ENCODE measurements at regions not wholly inside any gene's neighbourhood (a gene's known extent, or its start where the extent isn't known, plus 50 kb on each side); places are given as distances from the start of the nearest gene placed in this dataset.

DNA sequence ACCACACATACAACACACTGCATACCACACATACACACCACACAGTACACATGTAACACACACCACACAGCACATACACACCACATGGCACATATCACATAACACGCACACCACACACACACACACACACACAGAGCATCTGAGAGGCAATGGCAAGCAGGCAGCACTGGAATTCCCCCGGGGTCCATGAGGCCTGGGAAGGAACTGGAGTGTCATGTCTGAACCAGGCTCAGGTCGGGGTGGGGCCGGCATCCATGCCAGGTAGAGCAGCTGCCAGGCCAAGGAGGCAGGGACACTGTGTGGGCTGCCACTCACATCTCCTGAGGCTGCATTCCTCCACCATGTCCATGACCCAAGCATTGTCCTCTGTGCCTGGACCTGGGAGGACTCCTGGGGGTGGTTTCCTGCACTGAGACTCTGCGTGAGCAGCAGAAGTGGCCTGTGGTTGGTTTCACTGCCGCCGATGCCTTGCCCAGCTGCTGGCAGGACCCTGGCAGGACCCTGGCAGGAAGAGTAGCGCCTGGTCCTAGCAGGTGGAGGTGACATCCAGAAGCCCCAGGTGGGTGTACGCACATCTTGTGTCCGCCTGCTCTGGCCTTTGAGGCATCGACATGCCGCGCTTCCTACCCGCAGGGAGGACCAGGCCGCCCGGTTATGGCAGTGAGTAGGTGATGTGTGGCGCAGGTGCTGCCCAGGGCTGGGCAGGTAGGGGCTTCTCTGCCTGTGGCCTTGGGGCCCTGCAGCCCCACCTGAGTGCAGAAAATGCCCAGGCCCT, 1280.4 kb downstream of the TBC1D22A start:
- H3K4me3 ChIP-seq (ENCODE audit: low read length in 2 of 2), result no peak overlapping the region
- no peaks in the 10 kb centered on the region for H3K4me1 ChIP-seq (ENCODE audit: control insufficient read depth in 2 of 2, insufficient read depth in 2 of 2, low read length in 2 of 2)
- H3K9me3 ChIP-seq (ENCODE audit: control insufficient read depth in 2 of 2, low read length in 2 of 2), result no peaks in the 10 kb centered on the region
- H3K27ac ChIP-seq (ENCODE audit: low read depth in 2 of 2, low read length in 2 of 2), result no peak overlapping the region
- H3K27me3 ChIP-seq (ENCODE audit: control insufficient read depth in 2 of 2, insufficient read depth in 2 of 2, low read length in 2 of 2), result peaks cover 0 to 3% of the 10 kb centered on the region in 2 donors
- no peaks in the 10 kb centered on the region for H3K36me3 ChIP-seq (ENCODE audit: control insufficient read depth in 2 of 2, insufficient read depth in 2 of 2, low read length in 2 of 2)
- no peak overlapping the region for H3K9ac ChIP-seq (ENCODE audit: low read depth in 1 of 2, low read length in 2 of 2)

DNA sequence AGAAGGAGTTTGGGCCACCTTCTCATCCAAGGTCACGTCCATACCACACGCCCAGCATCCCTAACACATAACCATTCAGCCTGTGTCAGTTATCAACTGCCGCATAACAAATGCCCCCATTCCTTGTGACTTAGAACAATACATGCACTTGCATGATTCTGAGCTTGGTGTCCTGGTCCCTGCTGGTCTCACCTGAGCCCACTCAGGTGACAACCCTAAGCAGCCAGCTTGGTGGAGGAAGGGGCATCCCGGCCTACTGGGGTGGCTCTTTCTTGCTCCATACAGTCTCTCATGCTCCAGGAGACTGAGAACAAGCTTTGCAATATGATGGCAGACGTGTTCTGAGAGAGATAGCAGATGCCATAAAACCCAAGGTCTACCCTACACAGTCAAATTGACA, 1276.9 kb downstream of the TBC1D22A start:
- no peaks in the 10 kb centered on the region for H3K9me3 ChIP-seq (ENCODE audit: control insufficient read depth in 2 of 2, low read length in 2 of 2)
- H3K27ac ChIP-seq (ENCODE audit: low read depth in 2 of 2, low read length in 2 of 2), result no peak overlapping the region
- no peaks in the 10 kb centered on the region for H3K36me3 ChIP-seq (ENCODE audit: control insufficient read depth in 2 of 2, insufficient read depth in 2 of 2, low read length in 2 of 2)
- H3K4me3 ChIP-seq (ENCODE audit: low read length in 2 of 2), result no peak overlapping the region
- H3K9ac ChIP-seq (ENCODE audit: low read depth in 1 of 2, low read length in 2 of 2), result no peak overlapping the region
- H3K4me1 ChIP-seq (ENCODE audit: control insufficient read depth in 2 of 2, insufficient read depth in 2 of 2, low read length in 2 of 2), result no peaks in the 10 kb centered on the region
- no peaks in the 10 kb centered on the region for H3K27me3 ChIP-seq (ENCODE audit: control insufficient read depth in 2 of 2, insufficient read depth in 2 of 2, low read length in 2 of 2)

DNA sequence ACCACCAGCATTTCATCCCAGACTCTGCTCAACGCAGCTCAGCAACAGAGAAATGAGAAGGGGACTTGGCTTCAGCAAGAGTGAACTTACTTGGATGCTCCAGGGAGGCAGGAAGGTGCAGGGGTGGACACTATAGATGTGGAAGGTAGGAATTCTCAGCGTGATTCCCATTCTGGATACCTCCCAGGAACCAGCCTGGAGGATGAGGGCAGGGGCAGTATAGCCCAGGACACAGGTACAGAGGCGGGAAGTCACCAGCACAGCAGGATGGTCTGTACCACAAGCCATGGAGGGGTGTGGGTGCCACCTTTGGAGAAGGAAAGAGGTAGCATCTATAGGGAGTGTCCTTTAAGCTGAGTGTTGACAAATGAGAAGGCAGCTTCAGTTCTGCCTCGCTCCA, 1275.2 kb downstream of the TBC1D22A start:
- Histone ChIP-seq H3K36me3 (ENCODE audit: control insufficient read depth in 2 of 2, insufficient read depth in 2 of 2, low read length in 2 of 2) (no peaks in the 10 kb centered on the region), H3K27me3 (ENCODE audit: control insufficient read depth in 2 of 2, insufficient read depth in 2 of 2, low read length in 2 of 2) (no peaks in the 10 kb centered on the region), H3K4me1 (ENCODE audit: control insufficient read depth in 2 of 2, insufficient read depth in 2 of 2, low read length in 2 of 2) (no peaks in the 10 kb centered on the region), H3K4me3 (ENCODE audit: low read length in 2 of 2) (no peak overlapping the region), H3K9ac (ENCODE audit: low read depth in 1 of 2, low read length in 2 of 2) (no peak overlapping the region), H3K27ac (ENCODE audit: low read depth in 2 of 2, low read length in 2 of 2) (no peak overlapping the region), H3K9me3 (ENCODE audit: control insufficient read depth in 2 of 2, low read length in 2 of 2) (no peaks in the 10 kb centered on the region)

DNA sequence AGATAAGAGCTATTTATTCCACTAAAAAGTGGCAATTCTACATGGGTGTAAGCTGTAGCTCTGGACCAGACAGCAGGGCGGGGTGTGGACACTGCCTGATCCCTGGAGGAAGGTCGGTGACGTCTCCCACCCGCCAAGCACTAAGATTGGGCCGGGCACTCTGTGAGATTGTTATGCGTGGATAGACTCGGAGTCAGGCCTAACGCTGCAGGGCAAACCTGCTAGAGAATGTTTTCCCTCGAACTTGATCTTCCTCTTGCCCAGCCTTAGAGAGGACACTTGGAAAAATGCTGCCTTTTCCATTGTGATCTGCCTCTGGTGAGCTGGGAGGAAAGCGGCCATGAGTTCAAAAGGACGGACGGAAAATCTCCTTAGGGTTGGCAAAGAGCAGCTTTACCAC, 1273.4 kb downstream of the TBC1D22A start:
- H3K9ac ChIP-seq (ENCODE audit: low read depth in 1 of 2, low read length in 2 of 2), result no peak overlapping the region
- H3K27ac ChIP-seq (ENCODE audit: low read depth in 2 of 2, low read length in 2 of 2), result no peak overlapping the region
- no peaks in the 10 kb centered on the region for H3K27me3 ChIP-seq (ENCODE audit: control insufficient read depth in 2 of 2, insufficient read depth in 2 of 2, low read length in 2 of 2)
- no peaks in the 10 kb centered on the region for H3K4me1 ChIP-seq (ENCODE audit: control insufficient read depth in 2 of 2, insufficient read depth in 2 of 2, low read length in 2 of 2)
- no peak overlapping the region for H3K4me3 ChIP-seq (ENCODE audit: low read length in 2 of 2)
- H3K9me3 ChIP-seq (ENCODE audit: control insufficient read depth in 2 of 2, low read length in 2 of 2), result no peaks in the 10 kb centered on the region
- H3K36me3 ChIP-seq (ENCODE audit: control insufficient read depth in 2 of 2, insufficient read depth in 2 of 2, low read length in 2 of 2), result no peaks in the 10 kb centered on the region

DNA sequence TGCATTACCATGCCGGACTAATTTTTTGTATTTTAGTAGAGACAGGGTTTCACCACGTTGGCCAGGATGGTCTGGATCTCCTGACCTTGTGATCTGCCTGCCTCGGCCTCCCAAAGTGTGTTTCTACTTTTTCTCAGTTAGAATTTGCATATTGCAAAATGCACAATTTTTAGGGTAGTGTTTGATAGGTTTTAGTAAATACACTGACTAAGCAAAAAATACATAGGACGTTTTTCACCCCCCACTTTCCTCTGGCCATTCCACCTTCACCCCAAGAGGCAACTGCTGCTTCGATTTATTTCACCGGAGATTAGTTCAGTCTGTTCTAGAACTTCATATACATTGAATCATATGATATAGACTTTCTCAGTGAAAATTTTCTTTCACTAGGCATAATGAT, 1269.1 kb downstream of the TBC1D22A start:
- no peak overlapping the region for H3K9ac ChIP-seq (ENCODE audit: low read depth in 1 of 2, low read length in 2 of 2)
- no peaks in the 10 kb centered on the region for H3K36me3 ChIP-seq (ENCODE audit: control insufficient read depth in 2 of 2, insufficient read depth in 2 of 2, low read length in 2 of 2)
- H3K9me3 ChIP-seq (ENCODE audit: control insufficient read depth in 2 of 2, low read length in 2 of 2), result no peaks in the 10 kb centered on the region

DNA sequence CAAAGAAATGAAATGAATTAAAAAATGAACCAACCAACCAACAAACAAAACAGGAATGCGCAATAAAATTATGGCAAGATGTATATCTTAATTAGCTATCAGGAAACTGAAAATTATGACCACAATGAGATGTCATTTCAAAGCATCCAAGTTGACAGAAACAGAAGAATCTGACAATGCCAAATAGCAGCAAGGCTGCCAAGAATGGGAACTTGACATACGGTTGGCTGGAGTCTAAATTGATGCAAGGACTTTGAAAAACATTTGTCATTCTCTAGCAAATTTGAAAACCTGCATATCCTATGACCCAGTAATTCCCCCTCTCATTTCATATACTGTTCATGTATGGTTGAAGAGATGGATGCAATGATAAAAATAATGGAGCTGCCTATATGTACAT, 1262.6 kb downstream of the TBC1D22A start:
- Histone ChIP-seq H3K4me1 (ENCODE audit: control insufficient read depth in 2 of 2, insufficient read depth in 2 of 2, low read length in 2 of 2) (no peaks in the 10 kb centered on the region), H3K27me3 (ENCODE audit: control insufficient read depth in 2 of 2, insufficient read depth in 2 of 2, low read length in 2 of 2) (no peaks in the 10 kb centered on the region), H3K4me3 (ENCODE audit: low read length in 2 of 2) (no peak overlapping the region), H3K9ac (ENCODE audit: low read depth in 1 of 2, low read length in 2 of 2) (no peak overlapping the region), H3K36me3 (ENCODE audit: control insufficient read depth in 2 of 2, insufficient read depth in 2 of 2, low read length in 2 of 2) (no peaks in the 10 kb centered on the region), H3K27ac (ENCODE audit: low read depth in 2 of 2, low read length in 2 of 2) (no peak overlapping the region), H3K9me3 (ENCODE audit: control insufficient read depth in 2 of 2, low read length in 2 of 2) (peaks cover 0 to under 1% of the 10 kb centered on the region in 2 donors)

More for the DNA sequence above, 1269.1 kb downstream of the TBC1D22A start:
- no peak overlapping the region for H3K27ac ChIP-seq (ENCODE audit: low read depth in 2 of 2, low read length in 2 of 2)
- no peaks in the 10 kb centered on the region for H3K4me1 ChIP-seq (ENCODE audit: control insufficient read depth in 2 of 2, insufficient read depth in 2 of 2, low read length in 2 of 2)
- H3K27me3 ChIP-seq (ENCODE audit: control insufficient read depth in 2 of 2, insufficient read depth in 2 of 2, low read length in 2 of 2), result no peaks in the 10 kb centered on the region
- no peak overlapping the region for H3K4me3 ChIP-seq (ENCODE audit: low read length in 2 of 2)

DNA sequence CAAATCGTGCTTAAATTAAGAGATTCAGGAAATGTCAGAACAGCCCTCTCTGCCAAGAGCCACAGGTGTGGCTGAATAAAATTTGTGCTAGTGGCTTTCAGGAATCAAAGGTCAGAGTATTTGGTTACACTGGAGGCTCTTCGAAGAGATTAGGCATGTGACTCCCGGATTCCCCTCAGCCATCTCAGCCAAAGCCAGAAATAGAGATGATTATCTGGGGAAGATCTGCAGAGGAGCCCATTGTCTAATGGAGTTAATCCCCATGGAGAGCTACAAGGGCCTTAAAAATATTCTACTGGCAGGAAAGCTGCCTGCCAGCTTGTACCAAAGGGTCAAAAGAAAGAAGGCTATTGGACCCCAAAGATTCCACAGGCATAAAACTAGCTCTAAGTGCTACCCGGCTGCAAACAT, 1259.5 kb downstream of the TBC1D22A start:
- Histone ChIP-seq H3K27ac (ENCODE audit: low read depth in 2 of 2, low read length in 2 of 2) (no peak overlapping the region), H3K27me3 (ENCODE audit: control insufficient read depth in 2 of 2, insufficient read depth in 2 of 2, low read length in 2 of 2) (peaks cover 0 to 2% of the 10 kb centered on the region in 2 donors), H3K4me3 (ENCODE audit: low read length in 2 of 2) (no peak overlapping the region), H3K9ac (ENCODE audit: low read depth in 1 of 2, low read length in 2 of 2) (no peak overlapping the region), H3K4me1 (ENCODE audit: control insufficient read depth in 2 of 2, insufficient read depth in 2 of 2, low read length in 2 of 2) (no peaks in the 10 kb centered on the region), H3K36me3 (ENCODE audit: control insufficient read depth in 2 of 2, insufficient read depth in 2 of 2, low read length in 2 of 2) (no peaks in the 10 kb centered on the region), H3K9me3 (ENCODE audit: control insufficient read depth in 2 of 2, low read length in 2 of 2) (peaks cover 2 to 3% of the 10 kb centered on the region in 2 donors)

DNA sequence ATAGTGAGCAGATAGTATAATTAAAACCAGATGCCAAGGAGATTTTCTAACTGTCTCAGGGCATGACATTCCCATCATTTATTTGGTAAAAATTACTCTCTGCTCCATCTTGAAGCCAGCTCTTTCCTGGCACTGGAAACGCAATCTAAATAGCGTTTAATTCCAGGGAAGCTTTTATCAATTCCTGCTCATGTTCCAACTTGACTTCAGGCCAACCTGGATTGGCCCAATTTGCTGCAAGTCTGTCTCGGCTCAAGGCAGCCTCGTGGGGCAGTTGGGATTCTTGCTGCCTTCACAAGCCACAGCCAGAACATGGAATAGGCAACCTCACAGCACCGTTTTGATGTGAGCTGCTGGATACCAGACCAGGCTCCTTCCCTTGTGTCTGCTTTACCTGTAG, 1255.9 kb downstream of the TBC1D22A start:
- H3K27me3 ChIP-seq (ENCODE audit: control insufficient read depth in 2 of 2, insufficient read depth in 2 of 2, low read length in 2 of 2), result peaks cover 0 to 3% of the 10 kb centered on the region in 2 donors
- peaks cover 2 to 3% of the 10 kb centered on the region in 2 donors for H3K9me3 ChIP-seq (ENCODE audit: control insufficient read depth in 2 of 2, low read length in 2 of 2)
- H3K4me3 ChIP-seq (ENCODE audit: low read length in 2 of 2), result no peak overlapping the region
- no peaks in the 10 kb centered on the region for H3K4me1 ChIP-seq (ENCODE audit: control insufficient read depth in 2 of 2, insufficient read depth in 2 of 2, low read length in 2 of 2)
- no peak overlapping the region for H3K9ac ChIP-seq (ENCODE audit: low read depth in 1 of 2, low read length in 2 of 2)
- H3K27ac ChIP-seq (ENCODE audit: low read depth in 2 of 2, low read length in 2 of 2), result no peak overlapping the region
- H3K36me3 ChIP-seq (ENCODE audit: control insufficient read depth in 2 of 2, insufficient read depth in 2 of 2, low read length in 2 of 2), result no peaks in the 10 kb centered on the region

DNA sequence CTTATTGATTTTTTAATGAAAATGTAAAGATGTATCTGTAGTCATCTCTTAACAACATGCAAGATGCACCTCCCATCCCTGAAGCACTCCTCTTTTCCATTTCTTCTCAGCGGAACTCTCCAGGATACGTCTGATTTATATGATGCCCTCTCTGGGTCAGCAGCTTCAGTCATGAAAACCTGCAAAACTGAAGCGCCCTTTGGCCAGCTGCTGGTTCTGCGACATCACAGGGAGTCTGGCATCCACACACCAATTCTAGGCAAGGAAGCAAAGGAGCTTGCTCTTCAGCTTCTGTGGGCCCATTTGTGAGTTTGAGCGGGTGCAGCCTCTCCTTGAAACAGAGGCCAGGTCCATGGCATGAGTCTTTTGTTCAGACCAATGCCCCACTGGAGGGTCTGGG, 1253.3 kb downstream of the TBC1D22A start:
- H3K36me3 ChIP-seq (ENCODE audit: control insufficient read depth in 2 of 2, insufficient read depth in 2 of 2, low read length in 2 of 2), result no peaks in the 10 kb centered on the region
- peaks cover 0 to 3% of the 10 kb centered on the region in 2 donors for H3K27me3 ChIP-seq (ENCODE audit: control insufficient read depth in 2 of 2, insufficient read depth in 2 of 2, low read length in 2 of 2)
- H3K27ac ChIP-seq (ENCODE audit: low read depth in 2 of 2, low read length in 2 of 2), result no peak overlapping the region
- no peak overlapping the region for H3K9ac ChIP-seq (ENCODE audit: low read depth in 1 of 2, low read length in 2 of 2)
- no peak overlapping the region for H3K4me3 ChIP-seq (ENCODE audit: low read length in 2 of 2)
- H3K4me1 ChIP-seq (ENCODE audit: control insufficient read depth in 2 of 2, insufficient read depth in 2 of 2, low read length in 2 of 2), result no peaks in the 10 kb centered on the region
- peaks cover 2 to 3% of the 10 kb centered on the region in 2 donors for H3K9me3 ChIP-seq (ENCODE audit: control insufficient read depth in 2 of 2, low read length in 2 of 2)

DNA sequence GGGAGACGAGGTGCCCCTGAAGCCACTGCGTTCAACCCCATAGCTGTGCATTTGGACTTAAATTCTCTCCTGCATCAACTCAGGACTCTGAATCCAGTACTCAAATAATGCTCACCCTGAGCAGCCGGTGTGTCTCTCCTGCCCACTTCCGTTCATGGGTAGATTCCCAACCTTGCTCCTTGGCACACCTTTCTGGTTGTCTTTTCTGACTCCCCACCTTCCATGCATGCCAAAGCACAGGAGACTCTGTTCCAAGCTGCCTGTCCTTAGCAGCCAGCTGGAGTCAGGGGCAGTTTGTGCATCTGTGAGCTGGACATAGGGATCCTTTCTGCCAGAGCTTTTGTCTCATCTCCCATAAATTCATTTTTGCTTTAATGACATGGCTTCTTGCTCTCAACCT, 1242.5 kb downstream of the TBC1D22A start:
- Histone ChIP-seq H3K4me3 (ENCODE audit: low read length in 2 of 2) (no peak overlapping the region), H3K9ac (ENCODE audit: low read depth in 1 of 2, low read length in 2 of 2) (no peak overlapping the region), H3K27me3 (ENCODE audit: control insufficient read depth in 2 of 2, insufficient read depth in 2 of 2, low read length in 2 of 2) (no peaks in the 10 kb centered on the region), H3K9me3 (ENCODE audit: control insufficient read depth in 2 of 2, low read length in 2 of 2) (no peaks in the 10 kb centered on the region), H3K27ac (ENCODE audit: low read depth in 2 of 2, low read length in 2 of 2) (no peak overlapping the region), H3K36me3 (ENCODE audit: control insufficient read depth in 2 of 2, insufficient read depth in 2 of 2, low read length in 2 of 2) (no peaks in the 10 kb centered on the region), H3K4me1 (ENCODE audit: control insufficient read depth in 2 of 2, insufficient read depth in 2 of 2, low read length in 2 of 2) (no peaks in the 10 kb centered on the region)
